Ovary (tissue), 7 donors: ENCODE measurements at regions not wholly inside any gene's neighbourhood (a gene's known extent, or its start where the extent isn't known, plus 50 kb on each side); places are given as distances from the start of the nearest gene placed in this dataset.

Source experiments
- DNase-seq, 5 donors: peaks; one replicate each; pipeline ENCODE4 v3.0.0-alpha.2; 2019 to 2020
- H3K27ac ChIP-seq, 2 donors: fragments of 200-600 bp; one replicate each; pipeline versions ENCODE4 v1.5.1 to v1.8.0; 2019 to 2022
- H3K27me3 ChIP-seq: fragments of 200-600 bp; one replicate; pipeline ENCODE4 v1.8.0; 2022
- H3K36me3 ChIP-seq: fragments of 200-600 bp; sonication (generic); one replicate; pipeline ENCODE4 v1.5.1; 2019
- H3K4me1 ChIP-seq: one replicate; pipeline ENCODE4 v1.8.1; 2013; ENCODE audit warnings: mild to moderate bottlenecking, moderate library complexity; ENCODE audit not compliant: insufficient read depth
- H3K4me3 ChIP-seq: fragments of 200-600 bp; sonication (generic); one replicate; pipeline ENCODE4 v1.5.1; 2017
- H3K9me3 ChIP-seq, 2 donors: fragments of 200-600 bp in 1 of 2; sonication (generic) in 1 of 2; one replicate each; pipeline versions ENCODE4 v1.5.1 to v1.8.1; 2013 to 2019; ENCODE audit warnings: mild to moderate bottlenecking in 1 of 2, moderate library complexity in 1 of 2
- CTCF ChIP-seq, 3 donors: fragments of 450-650 bp in 2 of 3; fragments of 200-600 bp in 1 of 3; IDR thresholded peaks; one replicate each; pipeline versions ENCODE4 v1.5.1 to v1.8.0; 2016 to 2022; ENCODE audit warnings: antibody characterized with exemption in 3 of 3, mild to moderate bottlenecking in 1 of 3
- EP300 ChIP-seq: sonication (generic); formaldehyde crosslinking; IDR thresholded peaks from one replicate; pipeline ENCODE4 v1.6.1; 2017; ENCODE audit warnings: antibody characterized with exemption
- POLR2A ChIP-seq: fragments of 450-650 bp; IDR thresholded peaks from one replicate; pipeline ENCODE4 v1.6.1; 2017; ENCODE audit warnings: antibody characterized with exemption, mild to moderate bottlenecking, moderate library complexity
- WGBS, 3 donors: extraction: QIAGEN DNeasy Blood & Tissue Kit in 1 of 3; methylation state at CpG; one replicate each; pipeline versions ENCODE4 v1.1.5 to v1.1.7; 2013 to 2017; 5-methylcytosine and 5-hydroxymethylcytosine counted together
- intact Hi-C, 4 donors: fragments of 100-400 bp; cut with DNase I; formaldehyde crosslinking; loops; one replicate each; pipeline versions ENCODE4 v1.11.0 to v1.15.1; 2022 to 2023
- donor health status: DM: no; HTN: no; CAD: no; lungs with moderate emphysema.
- donor health status: DM: no; HTN: no; CAD: no.
- donor health status: Bipolar disorder and iron deficiency.
- donor health status: DM: no; HTN: no; CAD: no.
- donor health status: DM: yes; HTN: yes; CAD: no.

GRCh38 chr10:124144536-124144935 is 51.1 kb upstream of the CHST15 start:
- H3K27ac ChIP-seq: no peak overlapping the region
- H3K27me3 ChIP-seq: no peaks in the 10 kb centered on the region
- 84 to 94% (median 85%) methylated on average over 9 of the region's 9 CpGs for WGBS, 3 donors
- no peaks in the 10 kb centered on the region for H3K36me3 ChIP-seq
- no peaks in the 10 kb centered on the region for H3K9me3 ChIP-seq
- no peaks in the 10 kb centered on the region for H3K4me1 ChIP-seq
- no peak overlapping the region for H3K4me3 ChIP-seq
- DNase-seq: no peak
- intact Hi-C loops: no loop called here
- no peak for TF ChIP-seq EP300
- no peak for TF ChIP-seq CTCF (IDR thresholded peaks at IDR 0.05)
- no peak for TF ChIP-seq POLR2A

GRCh38 chr10:124143721-124144120 is 50.3 kb upstream of the CHST15 start:
- 91 to 94% (median 93%) methylated on average over 6 of the region's 6 CpGs for WGBS, 3 donors
- intact Hi-C loops: no loop called here
- peaks cover 1% of the 10 kb centered on the region for H3K4me1 ChIP-seq
- no peak overlapping the region for H3K27ac ChIP-seq
- no peak for DNase-seq
- no peak overlapping the region for H3K4me3 ChIP-seq
- no peaks in the 10 kb centered on the region for H3K36me3 ChIP-seq
- H3K27me3 ChIP-seq: no peaks in the 10 kb centered on the region
- H3K9me3 ChIP-seq: no peaks in the 10 kb centered on the region
- TF ChIP-seq POLR2A (no peak), EP300 (no peak), CTCF (IDR thresholded peaks at IDR 0.05) (no peak)
